GM23338 (cell line): ENCODE measurements at regions not wholly inside any gene's neighbourhood (a gene's known extent, or its start where the extent isn't known, plus 50 kb on each side); places are given as distances from the start of the nearest gene placed in this dataset.

Experiments
- ATAC-seq: fragments of 200-7000 bp; cut with Tn5 transposase; 3 replicates; pipeline ENCODE4 v1.9.1; 2020
- DNase-seq: peaks from one replicate; pipeline ENCODE4 v3.0.0-alpha.2; 2015; ENCODE audit warnings: low spot score
- H2AFZ ChIP-seq: fragments of 200-600 bp; sonication (generic); 2 replicates; pipeline ENCODE4 v1.8.0; 2016; ENCODE audit warnings: antibody characterized with exemption, mild to moderate bottlenecking, moderate library complexity
- H3F3A ChIP-seq: fragments of 200-600 bp; sonication (generic); replicated peaks from 2 replicates; pipeline ENCODE4 v1.8.0; 2017; ENCODE audit warnings: antibody characterized with exemption, mixed run types, low read depth
- H3K27ac ChIP-seq: fragments of 200-600 bp; sonication (generic); 2 replicates; pipeline ENCODE4 v1.6.1; 2016; ENCODE audit warnings: low read depth
- H3K27me3 ChIP-seq: fragments of 200-600 bp; sonication (generic); 2 replicates; pipeline ENCODE4 v1.8.0; 2016; ENCODE audit warnings: mild to moderate bottlenecking, mixed run types, moderate library complexity; ENCODE audit not compliant: insufficient read depth
- H3K36me3 ChIP-seq: fragments of 200-600 bp; sonication (generic); 2 replicates; pipeline ENCODE4 v1.8.0; 2016; ENCODE audit warnings: mild to moderate bottlenecking; ENCODE audit not compliant: insufficient read depth
- H3K4me1 ChIP-seq: fragments of 200-600 bp; sonication (generic); 2 replicates; pipeline ENCODE4 v1.8.0; 2016; ENCODE audit warnings: mild to moderate bottlenecking, moderate library complexity; ENCODE audit not compliant: insufficient read depth
- H3K4me2 ChIP-seq: fragments of 200-600 bp; sonication (generic); 2 replicates; pipeline ENCODE4 v1.7.1; 2017; ENCODE audit warnings: mixed run types
- H3K4me3 ChIP-seq: fragments of 200-600 bp; sonication (generic); 2 replicates; pipeline ENCODE4 v1.6.1; 2016; ENCODE audit warnings: mixed run types
- H3K79me2 ChIP-seq: fragments of 200-600 bp; sonication (generic); replicated peaks from 2 replicates; pipeline ENCODE4 v1.8.0; 2017; ENCODE audit warnings: mild to moderate bottlenecking; ENCODE audit not compliant: insufficient read depth
- H3K9me2 ChIP-seq: fragments of 200-600 bp; sonication (generic); 2 replicates; pipeline ENCODE4 v1.8.0; 2017; ENCODE audit not compliant: insufficient read depth
- H4K20me1 ChIP-seq: fragments of 200-600 bp; sonication (generic); replicated peaks from 2 replicates; pipeline ENCODE4 v1.8.0; 2017; ENCODE audit warnings: mild to moderate bottlenecking; ENCODE audit not compliant: insufficient read depth
- H3K27ac Mint-ChIP-seq: 2 replicates; pipeline ENCODE4 v1.8.0; 2020; ENCODE audit warnings: inconsistent platforms, mild to moderate bottlenecking, moderate library complexity, mixed read lengths
- H3K27me3 Mint-ChIP-seq: 3 replicates; pipeline ENCODE4 v1.8.0; 2022; ENCODE audit warnings: low read depth, mild to moderate bottlenecking, moderate library complexity, mixed read lengths, inconsistent platforms; ENCODE audit not compliant: insufficient read depth, poor library complexity
- H3K36me3 Mint-ChIP-seq: 3 replicates; pipeline ENCODE4 v1.8.0; 2021; ENCODE audit warnings: low read depth, mild to moderate bottlenecking, inconsistent platforms, moderate library complexity, mixed read lengths
- H3K4me1 Mint-ChIP-seq: 3 replicates; pipeline ENCODE4 v1.8.0; 2020; ENCODE audit warnings: mild to moderate bottlenecking, inconsistent platforms, mixed read lengths
- H3K4me3 Mint-ChIP-seq: 3 replicates; pipeline ENCODE4 v1.8.0; 2021; ENCODE audit warnings: moderate library complexity, mild to moderate bottlenecking, inconsistent platforms, mixed read lengths
- H3K9me3 Mint-ChIP-seq: 3 replicates; pipeline ENCODE4 v1.8.0; 2020; ENCODE audit warnings: moderate library complexity, mild to moderate bottlenecking, inconsistent platforms, mixed read lengths
- CREB1 ChIP-seq: fragments of 250-450 bp; sonication (Bioruptor Pico); IDR thresholded peaks from 2 replicates; pipeline ENCODE4 v1.5.0; 2020; ENCODE audit warnings: low read depth, mild to moderate bottlenecking, moderate library complexity
- CTCF ChIP-seq, 2 experiments: fragments of 200-600 bp in 1 of 2; sonication (generic) in 1 of 2; conservative IDR thresholded peaks; 2 replicates each; pipeline versions ENCODE4 v1.5.1 to v1.6.1; 2016 to 2017; ENCODE audit warnings: antibody characterized with exemption in 2 of 2, low read depth in 2 of 2, mild to moderate bottlenecking in 2 of 2, moderate library complexity in 1 of 2
- ETS1 ChIP-seq: IDR thresholded peaks from 2 replicates; pipeline ENCODE4 v1.6.1; 2016; ENCODE audit warnings: antibody characterized with exemption
- EZH2phosphoT487 ChIP-seq: fragments of 200-600 bp; sonication (generic); IDR thresholded peaks from one replicate; pipeline ENCODE4 v1.8.1; 2018; ENCODE audit warnings: antibody characterized with exemption; ENCODE audit not compliant: unreplicated experiment
- JUNB ChIP-seq: IDR thresholded peaks from one replicate; pipeline ENCODE4 v1.6.1; 2016; ENCODE audit warnings: antibody characterized with exemption; ENCODE audit not compliant: unreplicated experiment
- ZNF114 ChIP-seq: fragments of 250-450 bp; sonication (Bioruptor Pico); IDR thresholded peaks from 2 replicates; pipeline ENCODE4 v1.5.0; 2020; ENCODE audit warnings: mild to moderate bottlenecking, moderate library complexity
- ZNF331 ChIP-seq: fragments of 250-450 bp; sonication (Bioruptor Pico); IDR thresholded peaks from 2 replicates; pipeline ENCODE4 v1.5.0; 2020; ENCODE audit warnings: low read depth, mild to moderate bottlenecking, moderate library complexity
- ZNF462 ChIP-seq: fragments of 250-450 bp; sonication (Bioruptor Pico); IDR thresholded peaks from 2 replicates; pipeline ENCODE4 v1.5.0; 2020; ENCODE audit warnings: mild to moderate bottlenecking, moderate library complexity

GRCh38 chr9:109914280-109915027 is 134.5 kb downstream of the PALM2AKAP2 start:
- Mint-ChIP-seq H3K27me3 (peaks cover 3% of the 10 kb centered on the region), H3K4me3 (no peak overlapping the region), H3K9me3 (no peaks in the 10 kb centered on the region), H3K36me3 (no peaks in the 10 kb centered on the region), H3K4me1 (peaks cover 6% of the 10 kb centered on the region), H3K27ac (no peak overlapping the region)
- Histone ChIP-seq H3K27ac (no peak overlapping the region), H4K20me1 (no peaks in the 10 kb centered on the region), H3K4me1 (peaks cover 26% of the 10 kb centered on the region), H3K27me3 (no peaks in the 10 kb centered on the region), H3K79me2 (no peaks in the 10 kb centered on the region), H3K4me2 (no peak overlapping the region), H3K4me3 (no peak overlapping the region), H3K36me3 (no peaks in the 10 kb centered on the region), H3F3A (no peaks in the 10 kb centered on the region), H3K9me2 (peaks cover 4% of the 10 kb centered on the region; the same call in 1 of the 2 replicates), H2AFZ (no peak overlapping the region)
- TF ChIP-seq ETS1: no peak
- DNase-seq: no peak
- ATAC-seq: no peak

- H3K27ac ChIP-seq: no peak overlapping the region
- no peaks in the 10 kb centered on the region for H3K79me2 ChIP-seq
- H3K27ac Mint-ChIP-seq: no peak overlapping the region
- no peak for DNase-seq
- H4K20me1 ChIP-seq: no peaks in the 10 kb centered on the region
- no peak for TF ChIP-seq ZNF462 (CRISPR knock-in tag)
- TF ChIP-seq CREB1 (CRISPR knock-in tag): no peak
- no peak for TF ChIP-seq CTCF (conservative IDR thresholded peaks at IDR 0.05; ENCODE audit: low read depth in 2 of 2)
- TF ChIP-seq ZNF114: no peak
- TF ChIP-seq EZH2phosphoT487: no peak
- no peak for TF ChIP-seq ETS1
- TF ChIP-seq JUNB: no peak
- no peak for TF ChIP-seq ZNF331 (CRISPR knock-in tag)
- no peaks in the 10 kb centered on the region for H3F3A ChIP-seq
- H3K4me3 Mint-ChIP-seq: no peak overlapping the region
- peaks cover 3% of the 10 kb centered on the region for H3K27me3 Mint-ChIP-seq
- H3K36me3 ChIP-seq: no peaks in the 10 kb centered on the region
- no peak overlapping the region for H3K4me3 ChIP-seq
- peaks cover 20% of the 10 kb centered on the region for H3K4me1 ChIP-seq
- no peak for ATAC-seq
- H2AFZ ChIP-seq: no peak overlapping the region
- no peak overlapping the region for H3K4me2 ChIP-seq
- peaks cover 6% of the 10 kb centered on the region for H3K4me1 Mint-ChIP-seq
- H3K9me3 Mint-ChIP-seq: no peaks in the 10 kb centered on the region
- no peaks in the 10 kb centered on the region for H3K27me3 ChIP-seq
- no peaks in the 10 kb centered on the region for H3K36me3 Mint-ChIP-seq
- H3K9me2 ChIP-seq: peaks cover 3% of the 10 kb centered on the region; the same call in 1 of the 2 replicates
Measured at GRCh38 chr9:109916316-109916715, 136.3 kb downstream of the PALM2AKAP2 start.
